ENCODE measurements at regions not wholly inside any gene's neighbourhood (a gene's known extent, or its start where the extent isn't known, plus 50 kb on each side); places are given as distances from the start of the nearest gene placed in this dataset.

DNA sequence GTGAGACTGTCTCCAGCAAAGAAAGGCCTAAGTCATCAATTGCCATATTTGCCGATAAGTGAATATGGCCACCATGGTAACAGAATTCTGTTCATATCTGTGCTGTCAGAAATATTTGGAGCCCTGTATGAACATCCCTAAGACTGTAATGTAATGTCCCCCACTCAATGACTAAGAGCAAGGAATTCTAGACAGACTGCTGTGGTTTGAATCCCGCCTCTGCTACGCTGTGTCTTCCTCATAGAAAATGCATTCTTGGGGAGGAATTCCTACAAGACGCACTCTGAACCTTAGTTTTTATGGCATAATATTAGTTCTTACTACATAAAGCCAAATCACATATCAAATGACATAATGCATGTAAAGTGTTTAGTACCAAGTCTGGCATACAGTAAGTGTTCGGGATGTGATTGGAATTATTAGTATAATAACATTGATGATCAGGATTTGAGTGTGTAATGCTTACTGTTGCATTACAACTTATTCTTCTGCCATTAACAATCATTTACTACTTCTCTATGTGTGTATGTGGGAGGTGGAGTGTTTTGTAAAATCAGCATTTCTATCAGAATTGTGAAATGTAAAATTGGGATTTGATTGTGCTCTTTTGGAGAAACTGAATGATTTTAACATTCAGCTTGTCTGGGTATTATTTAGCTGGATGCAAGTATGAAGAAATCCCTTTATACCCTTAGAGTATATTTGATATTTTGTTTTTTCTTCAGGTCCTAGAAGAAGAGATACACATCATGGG, 103.0 kb downstream of the OLIG3 start:
- no peaks in the 10 kb centered on the region for H3K27me3 ChIP-seq (replicated peaks in 1 of 2; ENCODE audit: control insufficient read depth in 2 of 2, insufficient read depth in 2 of 2, low read length in 1 of 2)
- ChIA-PET SMC1A (ENCODE audit: uncharacterized antibody, unreplicated experiment) (interaction anchor here (1.0 to 1.7 kb wide), 3 partner anchors 9 to 604 kb away, joined by 3 to 8 read pairs (median 3); no protein-coding TSS in a partner anchor), CTCF (interaction anchor here (1.1 to 1.6 kb wide), 3 partner anchors 19 to 315 kb away, joined by 3 read pairs; no protein-coding TSS in a partner anchor), RAD21 (ENCODE audit: unreplicated experiment) (interaction anchor here (1.3 kb wide), 1 partner anchor 9 kb away, joined by 7 read pairs; no protein-coding TSS in a partner anchor), POLR2A (interaction anchor here (1.6 kb wide), 1 partner anchor 9 kb away, joined by 4 read pairs; no protein-coding TSS in a partner anchor)
- intact Hi-C loops (cut with micrococcal nuclease; ENCODE audit: unreplicated experiment) (no loop called here), in situ Hi-C loops (cut with MboI) (no loop called here)
- no peaks in the 10 kb centered on the region for H3K79me2 ChIP-seq (ENCODE audit: control insufficient read depth, insufficient read depth, low read length)
- H3K36me3 ChIP-seq (ENCODE audit: control insufficient read depth in 2 of 2, insufficient read depth in 2 of 2, low read length in 1 of 2) = no peaks in the 10 kb centered on the region
- H3K4me2 ChIP-seq (ENCODE audit: control insufficient read depth, insufficient read depth) = no peak overlapping the region
- peaks cover 18% of the 10 kb centered on the region for H3K4me1 ChIP-seq (ENCODE audit: control insufficient read depth, insufficient read depth, low read length)
- no TSS peak for BruUV-seq (replicated peaks)
- TF ChIP-seq ESRRA (IDR thresholded peaks at IDR 0.05; ENCODE audit: low read length) = no peak
- TF ChIP-seq, protein P1, sequence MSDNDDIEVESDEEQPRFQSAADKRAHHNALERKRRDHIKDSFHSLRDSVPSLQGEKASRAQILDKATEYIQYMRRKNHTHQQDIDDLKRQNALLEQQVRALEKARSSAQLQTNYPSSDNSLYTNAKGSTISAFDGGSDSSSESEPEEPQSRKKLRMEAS (IDR thresholded peaks at IDR 0.05; ENCODE audit: low read depth, low read length) = no peak
- TF ChIP-seq, protein P2, sequence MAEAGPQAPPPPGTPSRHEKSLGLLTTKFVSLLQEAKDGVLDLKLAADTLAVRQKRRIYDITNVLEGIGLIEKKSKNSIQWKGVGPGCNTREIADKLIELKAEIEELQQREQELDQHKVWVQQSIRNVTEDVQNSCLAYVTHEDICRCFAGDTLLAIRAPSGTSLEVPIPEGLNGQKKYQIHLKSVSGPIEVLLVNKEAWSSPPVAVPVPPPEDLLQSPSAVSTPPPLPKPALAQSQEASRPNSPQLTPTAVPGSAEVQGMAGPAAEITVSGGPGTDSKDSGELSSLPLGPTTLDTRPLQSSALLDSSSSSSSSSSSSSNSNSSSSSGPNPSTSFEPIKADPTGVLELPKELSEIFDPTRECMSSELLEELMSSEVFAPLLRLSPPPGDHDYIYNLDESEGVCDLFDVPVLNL (IDR thresholded peaks at IDR 0.05; ENCODE audit: low read depth, low read length) = no peak
- H3K27ac ChIP-seq (ENCODE audit: control insufficient read depth, insufficient read depth) = no peak overlapping the region
- DNase-seq (ENCODE audit: low read depth, low spot score) (no peak), ATAC-seq (no peak), FAIRE-seq (no peak)
- no peak overlapping the region for H2AFZ ChIP-seq (ENCODE audit: control insufficient read depth, low read depth, low read length)
- no peak overlapping the region for H3K9ac ChIP-seq (ENCODE audit: control insufficient read depth, insufficient read depth, low read length)
- no peaks in the 10 kb centered on the region; the same call in 2 of the 3 replicates for H3K9me3 ChIP-seq (replicated peaks; ENCODE audit: control insufficient read depth, insufficient read depth, low read length)
- WGBS (ENCODE audit: insufficient coverage, insufficient replicate concordance, low lambda C conversion rate, missing lambda C conversion rate) = 89% methylated on average over 5 of the region's 5 CpGs
- no peak overlapping the region for H3K4me3 ChIP-seq
- no peaks in the 10 kb centered on the region for H4K20me1 ChIP-seq (ENCODE audit: control insufficient read depth, insufficient read depth)

DNA sequence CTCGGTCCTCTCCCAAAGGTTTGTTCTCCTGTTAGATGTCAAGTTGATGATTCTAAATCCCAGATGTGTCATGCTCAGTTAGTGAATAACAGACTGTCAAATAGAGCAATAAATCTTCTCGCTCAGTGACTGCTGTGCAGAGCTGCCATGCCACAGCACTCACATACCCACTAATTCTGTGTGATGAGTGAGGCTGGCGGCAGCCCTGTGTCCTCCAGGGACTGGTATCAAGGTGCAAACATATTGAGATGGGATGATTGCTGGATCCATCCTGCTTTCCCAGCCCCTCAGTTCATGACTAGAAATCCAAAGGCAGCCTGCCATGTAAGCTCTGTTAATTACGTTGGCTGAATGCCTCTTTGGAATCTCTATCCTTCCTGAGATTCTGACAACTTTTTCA, 103.9 kb downstream of the OLIG3 start:
- Histone ChIP-seq H3K4me2 (ENCODE audit: control insufficient read depth, insufficient read depth) (no peak overlapping the region), H3K9me3 (replicated peaks; ENCODE audit: control insufficient read depth, insufficient read depth, low read length) (no peaks in the 10 kb centered on the region), H3K27me3 (replicated peaks in 1 of 2; ENCODE audit: control insufficient read depth in 2 of 2, insufficient read depth in 2 of 2, low read length in 1 of 2) (no peaks in the 10 kb centered on the region), H4K20me1 (ENCODE audit: control insufficient read depth, insufficient read depth) (no peaks in the 10 kb centered on the region), H3K27ac (ENCODE audit: control insufficient read depth, insufficient read depth) (no peak overlapping the region), H3K4me3 (no peak overlapping the region), H3K4me1 (ENCODE audit: control insufficient read depth, insufficient read depth, low read length) (peaks cover 18% of the 10 kb centered on the region), H3K36me3 (ENCODE audit: control insufficient read depth in 2 of 2, insufficient read depth in 2 of 2, low read length in 1 of 2) (no peaks in the 10 kb centered on the region), H3K79me2 (ENCODE audit: control insufficient read depth, insufficient read depth, low read length) (no peaks in the 10 kb centered on the region), H2AFZ (ENCODE audit: control insufficient read depth, low read depth, low read length) (no peak overlapping the region), H3K9ac (ENCODE audit: control insufficient read depth, insufficient read depth, low read length) (no peak overlapping the region)
- ChIA-PET SMC1A (ENCODE audit: uncharacterized antibody, unreplicated experiment) (interaction anchor here (1.2 to 1.7 kb wide), 2 partner anchors 10 to 603 kb away, joined by 3 to 8 read pairs; no protein-coding TSS in a partner anchor), POLR2A (interaction anchor here (1.6 kb wide), 1 partner anchor 10 kb away, joined by 4 read pairs; no protein-coding TSS in a partner anchor), CTCF (interaction anchor here (1.3 kb wide), 1 partner anchor 314 kb away, joined by 3 read pairs; no protein-coding TSS in a partner anchor), RAD21 (ENCODE audit: unreplicated experiment) (interaction anchor here (1.3 kb wide), 1 partner anchor 10 kb away, joined by 7 read pairs; no protein-coding TSS in a partner anchor)
- DNase-seq (ENCODE audit: low read depth, low spot score) = no peak
- ATAC-seq = no peak
- no TSS peak for BruUV-seq (replicated peaks)
- WGBS (ENCODE audit: insufficient coverage, insufficient replicate concordance, low lambda C conversion rate, missing lambda C conversion rate) = 84% methylated on average over 4 of the region's 4 CpGs
- no peak for FAIRE-seq
- in situ Hi-C loops (cut with MboI) = no loop called here
- TF ChIP-seq, protein P3, sequence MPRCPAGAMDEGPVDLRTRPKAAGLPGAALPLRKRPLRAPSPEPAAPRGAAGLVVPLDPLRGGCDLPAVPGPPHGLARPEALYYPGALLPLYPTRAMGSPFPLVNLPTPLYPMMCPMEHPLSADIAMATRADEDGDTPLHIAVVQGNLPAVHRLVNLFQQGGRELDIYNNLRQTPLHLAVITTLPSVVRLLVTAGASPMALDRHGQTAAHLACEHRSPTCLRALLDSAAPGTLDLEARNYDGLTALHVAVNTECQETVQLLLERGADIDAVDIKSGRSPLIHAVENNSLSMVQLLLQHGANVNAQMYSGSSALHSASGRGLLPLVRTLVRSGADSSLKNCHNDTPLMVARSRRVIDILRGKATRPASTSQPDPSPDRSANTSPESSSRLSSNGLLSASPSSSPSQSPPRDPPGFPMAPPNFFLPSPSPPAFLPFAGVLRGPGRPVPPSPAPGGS (IDR thresholded peaks at IDR 0.05; ENCODE audit: borderline replicate concordance, insufficient read depth, low read depth, low read length, poor library complexity, severe bottlenecking) = peak; percentile 62
- TF ChIP-seq SMARCA5 (IDR thresholded peaks at IDR 0.05) = no peak
- TF ChIP-seq, protein P4, sequence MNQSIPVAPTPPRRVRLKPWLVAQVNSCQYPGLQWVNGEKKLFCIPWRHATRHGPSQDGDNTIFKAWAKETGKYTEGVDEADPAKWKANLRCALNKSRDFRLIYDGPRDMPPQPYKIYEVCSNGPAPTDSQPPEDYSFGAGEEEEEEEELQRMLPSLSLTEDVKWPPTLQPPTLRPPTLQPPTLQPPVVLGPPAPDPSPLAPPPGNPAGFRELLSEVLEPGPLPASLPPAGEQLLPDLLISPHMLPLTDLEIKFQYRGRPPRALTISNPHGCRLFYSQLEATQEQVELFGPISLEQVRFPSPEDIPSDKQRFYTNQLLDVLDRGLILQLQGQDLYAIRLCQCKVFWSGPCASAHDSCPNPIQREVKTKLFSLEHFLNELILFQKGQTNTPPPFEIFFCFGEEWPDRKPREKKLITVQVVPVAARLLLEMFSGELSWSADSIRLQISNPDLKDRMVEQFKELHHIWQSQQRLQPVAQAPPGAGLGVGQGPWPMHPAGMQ (IDR thresholded peaks at IDR 0.05; ENCODE audit: borderline replicate concordance) = no peak
- no peak for TF ChIP-seq SMAD5 (IDR thresholded peaks at IDR 0.05; ENCODE audit: low read depth)
- intact Hi-C loops (cut with micrococcal nuclease; ENCODE audit: unreplicated experiment) = no loop called here

All from GM12878 (cell line).